GM10248 (cell line): ENCODE measurements at regions not wholly inside any gene's neighbourhood (a gene's known extent, or its start where the extent isn't known, plus 50 kb on each side); places are given as distances from the start of the nearest gene placed in this dataset.
"Not testable (repeated sequence)": the region's sequence is repeated elsewhere in the genome, so short reads cannot be mapped to it uniquely, and the experiment has no call there.

Source experiments
- CTCF ChIA-PET: fragments of 300-600 bp; sonication (Branson Sonifier 250); formaldehyde crosslinking; extraction: SDS; loops from one replicate; lab custom pipeline; 2021; ENCODE audit warnings: antibody characterized with exemption; lab: Yijun Ruan, JAX
- POLR2A ChIA-PET: fragments of 350-650 bp; sonication (Branson Sonifier 250); formaldehyde crosslinking; extraction: SDS; loops from one replicate; lab custom pipeline; 2020; ENCODE audit warnings: antibody characterized with exemption; lab: Yijun Ruan, JAX
- DNase-seq: peaks from one replicate; pipeline ENCODE4 v3.0.0; 2012; ENCODE audit errors: extremely low spot score
- TF ChIP-seq, protein P1 (sequence below): IDR thresholded peaks from 2 replicates; pipeline ENCODE4 v1.5.1; 2012; ENCODE audit warnings: mild to moderate bottlenecking, low read depth; ENCODE audit errors: extremely low read depth, missing control alignments, control extremely low read depth

DNA sequence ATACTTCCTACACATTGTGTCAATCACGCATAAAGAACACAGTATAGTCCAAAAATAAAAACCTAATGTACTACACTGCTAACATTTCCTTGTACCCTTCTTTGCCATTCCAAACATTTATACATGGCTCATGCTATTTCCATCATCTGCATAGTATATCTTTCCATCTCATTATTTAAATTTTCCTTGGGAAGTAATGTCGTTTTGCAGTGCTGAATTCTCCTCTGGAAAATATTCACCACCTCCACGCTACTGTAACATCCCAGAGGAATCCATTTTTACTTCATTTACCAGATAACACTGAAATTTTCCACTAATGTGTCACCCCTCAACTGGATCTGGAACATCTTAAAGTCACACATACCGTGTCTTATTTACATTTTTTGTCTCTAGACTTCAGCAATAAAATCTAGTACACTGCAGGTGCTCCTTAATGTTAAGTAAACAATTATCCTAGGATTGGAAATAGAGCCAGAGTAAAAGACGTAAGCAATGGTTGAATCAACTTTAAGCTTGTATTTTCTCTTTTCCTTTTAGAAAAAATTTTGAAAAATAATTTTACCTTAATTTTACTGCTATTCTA is 881.0 kb downstream of the AMY1C start:
- CTCF ChIA-PET = interaction anchor here (0.7 kb wide), 2 partner anchors 8 to 14 kb away, joined by 3 read pairs; no protein-coding TSS in a partner anchor
- POLR2A ChIA-PET = no interaction called here
- no peak for DNase-seq
- TF ChIP-seq, protein P1, sequence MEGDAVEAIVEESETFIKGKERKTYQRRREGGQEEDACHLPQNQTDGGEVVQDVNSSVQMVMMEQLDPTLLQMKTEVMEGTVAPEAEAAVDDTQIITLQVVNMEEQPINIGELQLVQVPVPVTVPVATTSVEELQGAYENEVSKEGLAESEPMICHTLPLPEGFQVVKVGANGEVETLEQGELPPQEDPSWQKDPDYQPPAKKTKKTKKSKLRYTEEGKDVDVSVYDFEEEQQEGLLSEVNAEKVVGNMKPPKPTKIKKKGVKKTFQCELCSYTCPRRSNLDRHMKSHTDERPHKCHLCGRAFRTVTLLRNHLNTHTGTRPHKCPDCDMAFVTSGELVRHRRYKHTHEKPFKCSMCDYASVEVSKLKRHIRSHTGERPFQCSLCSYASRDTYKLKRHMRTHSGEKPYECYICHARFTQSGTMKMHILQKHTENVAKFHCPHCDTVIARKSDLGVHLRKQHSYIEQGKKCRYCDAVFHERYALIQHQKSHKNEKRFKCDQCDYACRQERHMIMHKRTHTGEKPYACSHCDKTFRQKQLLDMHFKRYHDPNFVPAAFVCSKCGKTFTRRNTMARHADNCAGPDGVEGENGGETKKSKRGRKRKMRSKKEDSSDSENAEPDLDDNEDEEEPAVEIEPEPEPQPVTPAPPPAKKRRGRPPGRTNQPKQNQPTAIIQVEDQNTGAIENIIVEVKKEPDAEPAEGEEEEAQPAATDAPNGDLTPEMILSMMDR = no peak

GRCh38 chr1:104636581-104636980 is 886.9 kb downstream of the AMY1C start:
- ChIA-PET POLR2A (no interaction called here), CTCF (interaction anchor here (1.3 kb wide), 1 partner anchor 8 kb away, joined by 5 read pairs; no protein-coding TSS in a partner anchor)
- peak; percentile 13 for DNase-seq
- TF ChIP-seq, protein P1 = no peak

GRCh38 chr1:104646233-104646632 is 896.5 kb downstream of the AMY1C start:
- TF ChIP-seq, protein P1 = no peak
- no peak for DNase-seq
- POLR2A ChIA-PET = no interaction called here
- CTCF ChIA-PET = no interaction called here

- peak; percentile 16 for DNase-seq
- POLR2A ChIA-PET = no interaction called here
- TF ChIP-seq, protein P1 = peak; percentile 53
- CTCF ChIA-PET = interaction anchor here (0.7 to 1.7 kb wide), 9 partner anchors 20 to 1146 kb away, joined by 3 to 18 read pairs (median 3); no protein-coding TSS in a partner anchor
Observed at GRCh38 chr1:104648269-104648691, 898.6 kb downstream of the AMY1C start.

DNA sequence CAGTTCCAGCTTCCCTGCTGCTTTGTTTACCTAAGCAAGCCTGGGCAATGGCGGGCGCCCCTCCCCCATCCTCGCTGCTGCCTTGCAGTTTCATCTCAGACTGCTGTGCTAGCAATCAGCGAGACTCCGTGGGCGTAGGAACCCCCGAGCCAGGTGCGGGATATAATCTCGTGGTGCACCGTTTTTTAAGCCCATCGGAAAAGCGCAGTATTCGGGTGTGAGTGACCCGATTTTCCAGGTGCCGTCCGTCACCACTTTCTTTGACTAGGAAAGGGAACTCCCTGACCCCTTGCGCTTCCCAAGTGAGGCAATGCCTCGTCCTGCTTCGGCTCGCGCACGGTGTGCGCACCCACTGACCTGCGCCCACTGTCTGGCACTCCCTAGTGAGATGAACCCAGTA is 914.7 kb downstream of the AMY1C start:
- CTCF ChIA-PET, DNase-seq, POLR2A ChIA-PET: not testable (repeated sequence)

- DNase-seq = no peak
- TF ChIP-seq, protein P1 = no peak
- ChIA-PET POLR2A (no interaction called here), CTCF (no interaction called here)
Observed at GRCh38 chr1:104665300-104665699, 915.6 kb downstream of the AMY1C start.

DNA sequence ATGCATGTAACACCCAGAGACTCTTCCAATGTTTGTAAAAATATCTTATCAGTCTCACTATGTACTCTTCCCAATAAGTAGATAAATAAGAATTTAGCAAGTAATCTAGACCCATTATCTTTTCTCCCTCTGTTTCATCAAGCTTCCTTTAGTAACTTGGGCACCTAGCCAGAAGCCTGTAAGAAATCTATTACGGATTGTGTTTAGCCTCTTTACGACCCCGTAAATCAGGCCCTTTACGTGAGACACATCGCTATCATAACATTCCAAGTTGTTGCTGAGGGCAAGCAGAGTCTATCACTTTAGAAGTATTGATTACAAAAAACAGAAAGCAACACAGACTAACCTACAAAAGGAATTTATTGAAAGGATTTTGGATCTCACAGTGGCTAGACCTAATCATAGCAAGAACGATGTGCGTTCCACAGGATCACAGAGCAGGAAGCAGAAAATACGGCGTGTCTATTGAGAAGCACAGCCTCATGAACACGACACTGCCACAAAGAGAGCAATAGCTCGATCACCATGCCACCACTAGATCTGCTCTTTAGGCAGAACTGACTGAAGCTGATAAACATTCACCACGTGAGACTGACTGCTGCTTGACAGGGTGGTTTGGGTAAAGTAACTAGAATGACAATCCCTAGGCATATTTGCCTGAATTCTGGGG is 922.1 kb downstream of the AMY1C start:
- CTCF ChIA-PET = interaction anchor here (1.0 kb wide), 1 partner anchor 24 kb away, joined by 3 read pairs; no protein-coding TSS in a partner anchor
- TF ChIP-seq, protein P1 = no peak
- no peak for DNase-seq
- POLR2A ChIA-PET = no interaction called here
